IMR-90 (cell line): ENCODE measurements at regions not wholly inside any gene's neighbourhood (a gene's known extent, or its start where the extent isn't known, plus 50 kb on each side); places are given as distances from the start of the nearest gene placed in this dataset.
A peak's percentile ranks its signal among the peaks of the same experiment; 100 is the strongest.

Source experiments
- ATAC-seq: fragments of 200-7000 bp; cut with Tn5 transposase; 2 replicates; pipeline ENCODE4 v1.9.1; 2020; ENCODE audit warnings: low read depth, mild to moderate bottlenecking, moderate library complexity
- BruUV-seq: library from RNA; stranded (reverse); fragments of 400-500 nt; replicated peaks from 2 replicates; lab custom pipeline; 2021; lab: Mats Ljungman, UMichigan
- CTCF ChIA-PET: fragments of 300-600 bp; formaldehyde crosslinking; extraction: SDS; loops from one replicate; lab custom pipeline; 2021; ENCODE audit warnings: antibody characterized with exemption; lab: Yijun Ruan, JAX
- POLR2A ChIA-PET: fragments of 300-600 bp; sonication (Branson Sonifier 250); formaldehyde crosslinking; loops from one replicate; lab custom pipeline; 2022; ENCODE audit warnings: antibody characterized with exemption; ENCODE audit not compliant: unreplicated experiment; lab: Charles Lee
- DNase-seq: peaks from one replicate; pipeline ENCODE4 v3.0.0; 2013
- H2AFZ ChIP-seq: replicated peaks from 2 replicates; pipeline ENCODE3; 2013; ENCODE audit warnings: low read length, mild to moderate bottlenecking; ENCODE audit not compliant: poor library complexity
- H2AK5ac ChIP-seq: 2 replicates; pipeline ENCODE4 v1.6.1; 2013; ENCODE audit warnings: low read depth, low read length, inconsistent platforms
- H2AK9ac ChIP-seq: replicated peaks from 2 replicates; pipeline ENCODE3; 2013; ENCODE audit warnings: mild to moderate bottlenecking, low read depth, low read length, moderate library complexity; ENCODE audit not compliant: poor library complexity
- H2BK120ac ChIP-seq: 2 replicates; pipeline ENCODE4 v1.6.1; 2013; ENCODE audit warnings: low read depth, low read length, inconsistent platforms
- H2BK15ac ChIP-seq: 3 replicates; pipeline ENCODE4 v1.6.1; 2013; ENCODE audit warnings: low read depth, low read length, inconsistent platforms
- H2BK20ac ChIP-seq: 2 replicates; pipeline ENCODE4 v1.6.1; 2013; ENCODE audit warnings: low read depth, mild to moderate bottlenecking, inconsistent platforms, low read length, moderate library complexity
- H2BK5ac ChIP-seq: 2 replicates; pipeline ENCODE4 v1.6.1; 2013; ENCODE audit warnings: mild to moderate bottlenecking, low read depth, low read length, inconsistent platforms; ENCODE audit not compliant: poor library complexity, severe bottlenecking
- H3K14ac ChIP-seq: replicated peaks from 2 replicates; pipeline ENCODE4 v1.6.1; 2013; ENCODE audit warnings: low read depth, low read length, inconsistent platforms
- H3K18ac ChIP-seq: 2 replicates; pipeline ENCODE4 v1.6.1; 2013; ENCODE audit warnings: low read depth, low read length, control low read depth
- H3K23ac ChIP-seq: 2 replicates; pipeline ENCODE4 v1.6.1; 2013; ENCODE audit warnings: low read depth, low read length, inconsistent platforms
- H3K27ac ChIP-seq: 2 replicates; pipeline ENCODE4 v1.5.1; 2013; ENCODE audit warnings: mild to moderate bottlenecking, control low read depth, low read length; ENCODE audit not compliant: insufficient read depth
- H3K27me3 ChIP-seq: 2 replicates; pipeline ENCODE4 v1.6.1; 2013; ENCODE audit warnings: low read length; ENCODE audit not compliant: control insufficient read depth, insufficient read depth
- H3K36me3 ChIP-seq: 2 replicates; pipeline ENCODE4 v1.6.1; 2013; ENCODE audit warnings: low read length, mixed read lengths; ENCODE audit not compliant: control insufficient read depth, insufficient read depth
- H3K4ac ChIP-seq: 2 replicates; pipeline ENCODE4 v1.6.1; 2013; ENCODE audit warnings: low read depth, low read length, inconsistent platforms
- H3K4me1 ChIP-seq: 2 replicates; pipeline ENCODE4 v1.6.1; 2013; ENCODE audit warnings: low read length, mixed read lengths; ENCODE audit not compliant: control insufficient read depth, insufficient read depth
- H3K4me2 ChIP-seq: 2 replicates; pipeline ENCODE4 v1.6.1; 2013; ENCODE audit warnings: low read depth, mild to moderate bottlenecking, control low read depth, low read length, moderate library complexity
- H3K4me3 ChIP-seq: 2 replicates; pipeline ENCODE4 v1.5.1; 2013; ENCODE audit warnings: low read depth, mild to moderate bottlenecking, control low read depth, low read length, moderate library complexity; ENCODE audit not compliant: insufficient read depth
- H3K56ac ChIP-seq: 2 replicates; pipeline ENCODE4 v1.6.1; 2013; ENCODE audit warnings: low read length, inconsistent platforms; ENCODE audit not compliant: insufficient read depth; ENCODE audit errors: extremely low read depth
- H3K79me1 ChIP-seq, 2 experiments: 2 replicates each; pipeline ENCODE4 v1.6.1; 2013; ENCODE audit warnings: low read length in 2 of 2, inconsistent platforms in 1 of 2, low read depth in 1 of 2
- H3K9ac ChIP-seq: 2 replicates; pipeline ENCODE4 v1.6.1; 2013; ENCODE audit warnings: low read depth, low read length, control low read depth
- H3K9me1 ChIP-seq: 2 replicates; pipeline ENCODE4 v1.6.1; 2013; ENCODE audit warnings: low read length, inconsistent platforms; ENCODE audit not compliant: insufficient read depth
- H3K9me3 ChIP-seq: 2 replicates; pipeline ENCODE4 v1.6.1; 2013; ENCODE audit warnings: low read length; ENCODE audit not compliant: control insufficient read depth, insufficient read depth
- H4K20me1 ChIP-seq: 2 replicates; pipeline ENCODE4 v1.6.1; 2013; ENCODE audit warnings: low read length, inconsistent platforms; ENCODE audit not compliant: insufficient read depth
- H4K5ac ChIP-seq: 2 replicates; pipeline ENCODE4 v1.6.1; 2013; ENCODE audit warnings: mild to moderate bottlenecking, low read depth, low read length, control low read depth
- H4K8ac ChIP-seq, 2 experiments: 2 replicates each; pipeline ENCODE4 v1.6.1; 2013; ENCODE audit warnings: low read depth in 2 of 2, low read length in 2 of 2, control low read depth in 1 of 2, inconsistent platforms in 1 of 2
- H4K91ac ChIP-seq: 2 replicates; pipeline ENCODE4 v1.6.1; 2013; ENCODE audit warnings: low read depth, low read length, inconsistent platforms; ENCODE audit not compliant: insufficient read depth
- POLR2A ChIP-seq: IDR thresholded peaks from 2 replicates; pipeline ENCODE4 v1.6.1; 2012; ENCODE audit warnings: mild to moderate bottlenecking, low read depth, low read length
- RCOR1 ChIP-seq: IDR thresholded peaks from 2 replicates; pipeline ENCODE4 v1.6.1; 2012; ENCODE audit warnings: mild to moderate bottlenecking, low read length, improper control_type of control experiment; ENCODE audit not compliant: insufficient replicate concordance
- RFX5 ChIP-seq: IDR thresholded peaks from 2 replicates; pipeline ENCODE4 v1.8.0; 2012; ENCODE audit warnings: low read depth, mild to moderate bottlenecking, low read length, moderate library complexity
- dilution Hi-C: fragments of 300-500 bp; cut with HindIII; formaldehyde crosslinking; loops from one replicate; pipeline ENCODE4 v1.14.3; 2018; ENCODE audit warnings: low sequenced_read_pairs; ENCODE audit not compliant: unreplicated experiment
- in situ Hi-C: fragments of 300-500 bp; cut with MboI; formaldehyde crosslinking; loops from 3 replicates; pipeline ENCODE4 v1.14.3; 2019; ENCODE audit warnings: low sequenced_read_pairs, inconsistent platforms, mixed read lengths
- intact Hi-C: fragments of 100-400 bp; cut with micrococcal nuclease; formaldehyde crosslinking; loops from 2 replicates; pipeline ENCODE4 v1.10.0; 2022

DNA sequence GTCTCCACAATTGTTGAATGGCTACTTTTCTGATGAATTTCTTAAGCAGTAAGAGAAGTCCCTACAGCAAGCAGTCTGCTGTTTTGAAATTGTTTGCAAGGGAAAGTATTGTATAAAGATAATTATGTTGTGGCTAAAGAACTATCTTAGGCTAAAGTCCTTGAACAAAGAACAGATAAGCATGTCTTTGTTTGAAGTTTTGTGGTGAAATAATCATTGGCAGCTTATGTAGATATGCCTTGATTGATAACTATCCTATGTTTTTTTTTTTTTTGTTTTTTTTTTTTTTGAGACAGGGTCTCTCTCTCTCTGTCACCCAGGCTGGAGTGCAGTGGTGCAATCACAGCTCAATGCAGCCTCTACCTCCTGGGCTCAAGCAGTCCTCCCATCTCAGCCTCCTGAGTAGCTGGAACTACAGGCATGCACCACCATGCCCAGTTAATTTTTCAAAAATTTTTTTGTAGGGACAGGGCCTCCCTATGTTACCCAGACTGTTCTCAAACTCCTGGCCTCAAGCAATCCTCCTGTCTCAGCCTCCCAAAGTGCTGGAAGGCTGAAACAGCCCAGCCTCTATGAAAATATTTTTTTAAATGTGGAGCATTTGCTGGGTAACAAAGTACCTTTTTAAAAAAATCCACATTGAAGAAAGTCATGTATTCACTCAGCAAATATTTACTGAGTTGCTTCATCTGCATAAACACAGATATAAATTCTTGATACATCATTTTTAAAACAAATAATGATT lies 80.8 kb downstream of the LLPH start:
- dilution Hi-C loops, result no loop called here
- POLR2A ChIA-PET, result no interaction called here

More for the DNA sequence above, 80.8 kb downstream of the LLPH start:
- Histone ChIP-seq H2AK9ac (no peak overlapping the region), H4K91ac (no peak overlapping the region), H3K4me1 (peaks cover 14% of the 10 kb centered on the region), H2BK5ac (no peak overlapping the region), H3K56ac (no peak overlapping the region), H2BK20ac (no peak overlapping the region), H3K9me3 (no peaks in the 10 kb centered on the region), H3K14ac (no peak overlapping the region), H2AFZ (no peak overlapping the region), H4K8ac (no peak overlapping the region), H3K18ac (no peak overlapping the region), H4K5ac (no peak overlapping the region), H3K23ac (no peak overlapping the region), H2BK120ac (no peak overlapping the region), H3K27me3 (peaks cover 4% of the 10 kb centered on the region; the same call in 1 of the 2 replicates), H3K9ac (no peak overlapping the region), H3K36me3 (no peaks in the 10 kb centered on the region), H3K4ac (no peak overlapping the region), H3K79me1 (no peaks in the 10 kb centered on the region), H3K4me2 (no peak overlapping the region), H2BK15ac (no peak overlapping the region), H3K9me1 (no peaks in the 10 kb centered on the region), H2AK5ac (no peak overlapping the region), H4K20me1 (no peaks in the 10 kb centered on the region), H3K27ac (no peak overlapping the region), H3K4me3 (no peak overlapping the region)
- DNase-seq (peak; percentile 13), ATAC-seq (no peak)
- CTCF ChIA-PET, result no interaction called here
- intact Hi-C loops (no loop called here), in situ Hi-C loops (no loop called here)
- no TSS peak for BruUV-seq
- TF ChIP-seq RCOR1 (no peak), POLR2A (no peak), RFX5 (no peak)
